AG10803 (cell line): ENCODE measurements at regions not wholly inside any gene's neighbourhood (a gene's known extent, or its start where the extent isn't known, plus 50 kb on each side); places are given as distances from the start of the nearest gene placed in this dataset.
A peak's percentile ranks its signal among the peaks of the same experiment; 100 is the strongest.

Source experiments
- DNase-seq: peaks from one replicate; pipeline ENCODE4 v3.0.0; 2010; ENCODE audit warnings: low read depth
- H3K4me3 ChIP-seq: 2 replicates; pipeline ENCODE4 v1.5.1; 2011; ENCODE audit warnings: mild to moderate bottlenecking, low read length, control low read depth
- TF ChIP-seq, protein P1 (sequence below): conservative IDR thresholded peaks from 2 replicates; pipeline ENCODE4 v1.5.1; 2011; ENCODE audit warnings: mild to moderate bottlenecking, low read length, control low read depth, inconsistent platforms

DNA sequence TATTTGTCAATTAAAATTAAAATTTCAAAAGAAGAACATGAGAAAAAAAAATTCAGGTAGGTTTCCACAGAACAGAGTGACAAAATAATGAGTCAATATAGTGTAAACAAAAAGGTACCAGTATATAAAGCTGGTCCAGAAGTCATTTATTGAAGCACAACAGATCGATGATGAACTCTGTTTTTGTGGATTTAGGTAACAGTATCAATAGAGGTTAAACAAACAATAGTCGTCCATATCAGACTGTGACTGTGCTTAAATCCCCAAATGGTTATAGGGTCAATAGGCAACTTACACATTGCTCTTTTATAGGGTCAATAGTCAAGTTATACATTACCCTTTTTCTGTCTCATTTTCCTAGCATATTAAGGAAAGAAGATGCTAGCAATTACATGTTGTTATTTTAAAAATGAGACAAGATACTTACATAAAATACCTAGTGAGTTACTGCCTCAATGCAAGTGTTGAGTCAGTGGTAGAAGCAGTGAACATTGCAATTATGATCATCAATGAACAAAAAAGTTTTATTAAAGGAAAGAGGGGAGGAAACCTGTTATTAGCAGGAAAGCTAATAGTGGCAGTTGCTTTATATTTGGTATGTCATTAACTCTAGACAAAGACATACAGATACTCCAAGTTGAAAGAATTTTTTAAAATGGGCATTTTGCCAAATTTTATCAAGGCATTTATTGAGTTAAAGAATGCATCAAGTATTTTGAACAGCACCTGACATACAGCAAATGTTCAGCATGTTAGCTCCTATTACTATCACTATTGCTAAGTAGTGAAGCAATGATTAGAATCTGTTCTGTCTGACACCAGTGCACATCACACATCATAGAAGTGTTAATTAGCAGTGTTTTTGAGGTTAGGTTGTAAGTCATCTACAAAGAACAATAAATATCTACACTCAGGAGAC lies 102.9 kb downstream of the CCER1 start:
- DNase-seq: no peak
- H3K4me3 ChIP-seq: no peak overlapping the region
- TF ChIP-seq, protein P1, sequence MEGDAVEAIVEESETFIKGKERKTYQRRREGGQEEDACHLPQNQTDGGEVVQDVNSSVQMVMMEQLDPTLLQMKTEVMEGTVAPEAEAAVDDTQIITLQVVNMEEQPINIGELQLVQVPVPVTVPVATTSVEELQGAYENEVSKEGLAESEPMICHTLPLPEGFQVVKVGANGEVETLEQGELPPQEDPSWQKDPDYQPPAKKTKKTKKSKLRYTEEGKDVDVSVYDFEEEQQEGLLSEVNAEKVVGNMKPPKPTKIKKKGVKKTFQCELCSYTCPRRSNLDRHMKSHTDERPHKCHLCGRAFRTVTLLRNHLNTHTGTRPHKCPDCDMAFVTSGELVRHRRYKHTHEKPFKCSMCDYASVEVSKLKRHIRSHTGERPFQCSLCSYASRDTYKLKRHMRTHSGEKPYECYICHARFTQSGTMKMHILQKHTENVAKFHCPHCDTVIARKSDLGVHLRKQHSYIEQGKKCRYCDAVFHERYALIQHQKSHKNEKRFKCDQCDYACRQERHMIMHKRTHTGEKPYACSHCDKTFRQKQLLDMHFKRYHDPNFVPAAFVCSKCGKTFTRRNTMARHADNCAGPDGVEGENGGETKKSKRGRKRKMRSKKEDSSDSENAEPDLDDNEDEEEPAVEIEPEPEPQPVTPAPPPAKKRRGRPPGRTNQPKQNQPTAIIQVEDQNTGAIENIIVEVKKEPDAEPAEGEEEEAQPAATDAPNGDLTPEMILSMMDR: no peak

- DNase-seq: no peak
- H3K4me3 ChIP-seq: no peak overlapping the region
- TF ChIP-seq, protein P1: no peak
These were observed 112.5 kb downstream of the CCER1 start for GRCh38 chr12:90842477-90842876.

- DNase-seq: peak; percentile 25
- H3K4me3 ChIP-seq: no peak overlapping the region
- TF ChIP-seq, protein P1: no peak
These were observed 113.6 kb downstream of the CCER1 start for GRCh38 chr12:90841336-90841735.

DNA sequence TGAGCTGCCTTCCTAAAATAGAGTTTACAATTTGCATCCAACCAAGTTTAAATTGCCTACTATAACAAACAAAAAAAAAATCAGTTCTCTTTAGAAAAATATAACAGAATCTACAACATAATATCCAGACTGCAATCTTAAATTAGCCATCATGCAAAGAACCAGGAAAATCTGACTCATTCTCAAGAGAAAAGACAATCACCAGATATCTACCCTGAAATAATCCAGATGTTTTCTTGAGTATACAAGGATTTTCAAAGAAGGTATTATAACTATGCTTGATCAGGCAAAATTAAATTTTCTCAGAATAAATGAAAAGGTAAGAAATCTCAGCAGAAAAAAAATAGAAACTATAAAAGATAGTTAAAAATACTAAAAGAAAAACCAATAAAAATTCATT lies 115.6 kb downstream of the CCER1 start:
- H3K4me3 ChIP-seq: no peak overlapping the region
- TF ChIP-seq, protein P1: no peak
- no peak for DNase-seq

DNA sequence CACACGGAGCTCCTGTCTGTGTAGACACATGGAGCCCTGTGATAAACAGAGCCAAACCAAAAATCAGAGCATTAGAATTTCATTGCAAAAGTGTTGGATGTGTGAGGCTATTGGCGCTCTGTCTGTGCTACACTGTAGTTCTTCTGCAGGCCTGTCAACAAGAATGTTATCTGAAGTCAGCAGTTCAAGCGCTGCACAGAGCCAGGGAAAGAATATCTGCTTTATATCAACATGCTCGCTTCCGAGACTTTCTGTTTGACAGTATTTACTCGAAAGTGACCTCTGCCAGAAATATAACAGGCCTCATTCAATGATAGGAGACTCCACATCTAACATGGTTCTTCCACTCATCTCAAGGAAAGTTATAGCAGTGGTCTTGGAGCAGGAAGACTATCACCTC lies 118.3 kb downstream of the CCER1 start:
- TF ChIP-seq, protein P1: no peak
- DNase-seq: no peak
- no peak overlapping the region for H3K4me3 ChIP-seq

GRCh38 chr12:90833228-90833627 lies 121.7 kb downstream of the CCER1 start:
- no peak for DNase-seq
- TF ChIP-seq, protein P1: no peak

GRCh38 chr12:90832427-90832826 lies 122.5 kb downstream of the CCER1 start:
- H3K4me3 ChIP-seq: no peak overlapping the region
- TF ChIP-seq, protein P1: no peak
- no peak for DNase-seq

More at GRCh38 chr12:90833228-90833627, 121.7 kb downstream of the CCER1 start:
- H3K4me3 ChIP-seq: no peak overlapping the region
